ENCODE measurements at regions not wholly inside any gene's neighbourhood (a gene's known extent, or its start where the extent isn't known, plus 50 kb on each side); places are given as distances from the start of the nearest gene placed in this dataset.

DNA sequence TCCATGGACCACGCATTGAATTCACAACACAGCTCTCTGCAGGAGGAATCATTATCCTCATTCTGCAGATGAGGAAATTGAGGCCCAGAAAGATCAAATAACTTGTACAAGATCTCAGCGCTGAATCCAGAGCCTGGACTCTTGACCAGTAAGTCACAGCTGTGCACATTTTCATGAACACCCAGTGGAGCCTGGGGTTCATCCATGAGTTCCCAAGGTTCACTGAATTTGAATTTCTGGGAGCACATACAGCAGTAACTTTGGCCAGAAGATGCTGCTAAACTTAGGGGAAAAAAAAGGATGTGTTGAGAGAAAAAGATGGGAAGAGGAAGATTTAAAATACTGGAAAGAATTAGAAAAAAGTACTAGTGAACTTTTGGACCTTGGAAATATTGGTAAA, 218.7 kb upstream of the PPARGC1A start:
- DNase-seq (ENCODE audit: low spot score): no peak

DNA sequence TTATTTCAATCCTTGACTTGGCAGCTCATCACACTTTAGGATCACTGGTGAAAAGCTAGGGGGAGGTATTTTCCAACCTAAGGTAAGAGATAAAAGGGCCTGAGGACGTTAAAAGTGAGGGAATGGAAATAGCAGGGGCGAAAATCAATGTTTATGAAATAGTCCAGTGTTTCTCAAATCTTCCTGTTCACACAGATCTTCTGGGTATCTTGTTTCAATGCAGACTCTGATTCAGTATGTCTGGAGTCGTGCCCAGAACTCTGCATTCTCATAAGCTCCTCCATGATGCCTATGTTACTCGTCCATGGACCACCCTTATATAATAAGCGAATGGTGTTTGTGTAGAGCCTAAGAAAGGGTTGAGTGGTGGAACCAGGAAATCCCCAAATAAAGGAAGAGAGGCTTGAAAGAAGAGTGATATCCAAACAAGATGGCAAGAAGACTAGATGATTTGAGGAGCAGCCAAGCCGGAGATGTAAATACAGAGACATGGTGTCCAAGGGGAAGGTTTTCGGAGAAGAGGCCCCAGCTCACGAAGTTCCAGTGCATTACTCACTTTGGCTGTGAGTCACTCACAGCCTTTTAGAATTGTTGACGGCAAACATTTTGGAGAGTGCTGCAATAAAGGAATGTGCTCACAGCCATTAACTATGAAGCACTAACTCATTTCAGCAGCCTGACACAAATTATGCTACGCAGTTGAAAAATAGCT, 215.6 kb upstream of the PPARGC1A start:
- no peak for DNase-seq (ENCODE audit: low spot score)

DNA sequence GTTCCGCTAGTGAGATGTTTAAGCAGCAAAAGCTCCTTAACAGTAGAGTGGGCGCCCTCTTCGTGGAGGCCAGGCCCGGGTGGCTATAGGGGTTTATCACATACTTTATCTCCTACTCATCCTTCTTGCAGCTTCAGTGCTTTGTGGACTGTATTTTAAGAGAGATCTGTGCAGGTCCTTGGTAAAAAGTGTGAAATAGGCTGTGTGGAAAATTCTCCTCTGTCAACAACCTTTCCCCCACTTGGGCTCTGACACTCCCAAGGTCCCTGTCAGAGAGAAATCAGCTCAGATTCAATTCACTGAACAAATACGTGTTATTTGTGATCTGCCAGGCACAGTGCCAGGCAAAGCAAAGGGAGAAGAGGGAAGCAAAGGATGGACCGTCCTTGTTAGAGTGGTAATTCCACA, 214.3 kb upstream of the PPARGC1A start:
- DNase-seq (ENCODE audit: low spot score): no peak

DNA sequence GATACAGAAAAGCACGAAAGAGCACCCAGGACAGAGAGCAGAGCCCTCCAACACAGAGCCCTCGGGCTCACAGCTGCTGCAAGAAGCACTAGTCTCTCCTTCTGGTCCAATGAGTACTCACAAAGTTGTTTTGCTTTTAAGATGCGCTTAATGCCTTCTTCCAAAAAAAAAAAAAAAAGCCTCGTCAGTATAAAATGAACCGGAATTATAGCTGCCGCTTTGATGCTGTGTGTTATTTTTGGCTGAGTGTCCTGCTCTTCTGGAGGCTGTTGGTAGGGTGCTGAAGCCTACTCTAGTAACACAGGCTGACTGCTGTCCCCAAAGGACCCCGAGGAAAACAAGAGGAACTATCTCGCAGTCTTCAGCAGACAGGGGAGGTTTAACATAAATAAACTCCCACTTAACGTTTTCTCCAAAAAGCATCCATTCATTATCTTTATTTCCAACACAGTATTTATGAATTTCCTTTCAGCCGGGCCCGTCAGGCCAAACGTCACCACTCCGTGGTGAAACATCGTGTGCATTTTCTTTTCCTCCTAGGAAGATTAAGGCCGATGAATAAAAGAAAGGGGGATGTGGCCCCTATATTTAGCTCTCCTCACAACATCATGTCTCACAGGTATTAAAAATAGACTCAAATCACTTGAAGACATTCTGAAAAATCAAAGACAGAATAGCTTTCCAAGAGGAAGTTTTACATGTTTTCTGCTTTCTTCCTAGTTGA, 213.7 kb upstream of the PPARGC1A start:
- no peak for DNase-seq (ENCODE audit: low spot score)

DNA sequence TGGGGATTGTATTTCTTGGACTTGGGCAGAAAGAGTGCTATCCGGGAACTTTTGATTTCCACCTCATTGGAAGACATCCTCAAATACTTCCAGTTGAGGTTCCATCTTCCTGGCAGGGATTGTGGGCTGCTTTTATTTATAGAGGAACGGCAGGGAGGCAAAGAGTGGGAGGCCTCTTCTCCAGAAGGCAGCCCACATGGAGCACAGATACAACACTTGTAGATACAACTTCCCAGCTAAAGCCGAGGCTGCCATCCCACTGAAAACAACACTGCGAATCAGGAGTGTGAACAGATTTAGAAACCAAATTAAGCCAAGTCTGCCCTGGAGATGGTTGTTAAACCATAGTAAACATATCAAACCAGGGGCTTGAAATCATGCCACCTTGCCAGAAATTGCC, 212.8 kb upstream of the PPARGC1A start:
- no peak for DNase-seq (ENCODE audit: low spot score)

DNA sequence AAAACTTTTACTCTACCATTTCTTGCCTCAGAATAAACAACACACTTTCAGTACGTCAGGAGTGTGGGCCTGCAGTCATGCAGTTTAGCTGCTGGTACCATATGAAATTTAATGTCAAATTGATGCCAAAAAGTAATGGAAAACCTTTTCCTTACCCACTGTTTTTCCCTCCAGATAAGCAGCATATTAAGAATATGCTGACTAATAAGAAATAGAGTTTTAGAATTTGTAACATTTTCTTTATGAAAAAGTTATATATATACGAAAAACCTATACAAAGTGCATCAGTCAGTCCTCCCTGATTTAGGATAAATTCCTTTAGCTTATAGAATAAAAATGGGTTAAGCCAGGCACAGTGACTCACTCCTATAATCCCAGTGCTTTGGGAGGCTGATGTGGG, 206.8 kb upstream of the PPARGC1A start:
- no peak for DNase-seq (ENCODE audit: low spot score)

DNA sequence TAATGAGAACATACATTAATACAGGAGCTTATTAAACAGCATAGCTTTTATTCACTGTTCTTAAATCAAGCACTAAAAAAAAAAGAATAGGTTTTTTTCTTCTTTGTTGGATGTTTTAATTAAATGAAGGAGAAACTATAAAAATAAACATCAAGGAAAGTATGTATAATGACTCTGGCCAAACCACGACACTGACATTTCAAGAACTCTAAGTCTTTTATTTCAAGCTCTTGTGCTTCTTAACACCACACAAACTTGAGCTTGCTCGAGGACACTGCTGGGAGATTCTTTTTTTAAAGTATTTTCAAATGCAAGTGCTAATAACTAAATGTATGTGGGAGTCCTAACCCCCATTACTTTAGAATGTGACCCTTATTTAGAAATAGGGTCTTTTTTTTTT, 204.9 kb upstream of the PPARGC1A start:
- DNase-seq (ENCODE audit: low spot score): no peak

DNA sequence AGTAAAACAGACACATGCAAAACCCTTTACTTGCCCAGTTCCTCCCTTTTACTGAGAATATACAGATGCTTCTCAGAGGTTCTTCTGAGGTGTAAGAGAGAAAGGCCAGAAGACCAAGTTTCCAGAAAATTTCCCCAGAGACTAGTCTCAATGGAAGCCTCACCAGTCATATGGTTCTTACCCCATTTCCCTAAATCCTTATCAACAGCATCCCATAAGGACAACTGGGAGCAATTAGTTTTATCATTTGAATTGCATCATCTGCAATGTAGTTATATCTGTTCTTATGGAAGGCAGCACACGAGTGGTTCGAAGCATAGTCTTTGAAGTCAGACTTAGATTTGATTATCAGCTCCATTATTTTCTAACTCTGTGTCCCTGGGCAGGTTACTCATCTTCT, 203.6 kb upstream of the PPARGC1A start:
- DNase-seq (ENCODE audit: low spot score): no peak

DNA sequence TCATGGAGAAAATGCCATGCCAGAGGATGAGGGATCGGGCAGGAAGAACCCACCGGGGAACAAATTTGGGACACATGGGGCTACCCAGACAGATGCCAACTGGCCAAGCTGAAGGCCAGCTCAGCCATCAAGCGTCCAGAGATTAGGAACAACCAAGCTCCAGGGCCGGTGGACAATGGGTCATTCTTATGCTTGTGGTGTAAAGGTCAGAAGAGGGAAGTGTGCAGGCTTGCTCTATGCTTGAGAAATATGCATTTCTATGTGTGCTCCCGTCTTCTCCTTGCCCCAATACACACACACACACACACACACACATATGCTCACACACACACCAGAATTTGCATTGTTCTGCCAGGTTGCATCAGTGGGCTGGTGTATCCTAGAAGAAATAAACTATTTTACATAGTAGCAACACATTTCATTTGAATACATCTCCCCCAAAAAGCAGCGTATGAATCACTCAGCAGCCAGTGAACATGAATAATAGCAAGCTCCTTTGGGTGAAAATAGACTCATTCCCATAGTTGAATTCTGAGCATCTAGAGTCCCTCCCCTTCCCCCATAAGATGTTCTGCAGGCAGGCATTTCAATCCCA, 201.9 kb upstream of the PPARGC1A start:
- DNase-seq (ENCODE audit: low spot score): no peak

DNA sequence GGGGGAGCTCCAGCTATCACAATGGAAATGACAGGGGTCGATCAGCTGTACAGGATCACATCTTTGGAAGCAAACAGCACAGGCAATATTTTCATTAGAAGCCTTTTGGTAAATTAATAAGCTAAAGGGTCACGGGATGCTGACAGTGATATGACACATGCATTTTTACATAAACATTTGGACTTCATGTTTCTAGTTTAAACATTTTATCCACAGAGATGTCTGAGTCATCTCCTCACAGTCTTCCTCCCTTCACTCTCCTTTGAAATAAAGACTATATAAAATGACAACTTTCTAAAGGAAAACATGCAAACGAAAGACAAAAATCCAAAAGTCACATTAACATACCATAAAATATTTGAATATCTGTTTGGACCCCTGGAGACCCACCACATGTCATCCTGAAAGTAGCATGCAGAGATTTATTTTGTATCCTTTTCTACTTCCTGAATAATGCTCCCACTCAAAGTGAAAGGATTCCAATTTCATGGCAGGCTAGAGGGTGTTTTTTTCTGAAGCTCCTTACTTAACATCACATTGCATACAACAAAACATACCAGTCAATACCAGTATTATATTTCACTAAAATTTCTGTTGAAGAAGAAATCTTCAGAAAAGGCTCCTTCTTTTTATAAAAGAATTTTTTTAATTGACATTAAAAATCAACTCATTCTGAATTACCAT, 200.1 kb upstream of the PPARGC1A start:
- no peak for DNase-seq (ENCODE audit: low spot score)

DNA sequence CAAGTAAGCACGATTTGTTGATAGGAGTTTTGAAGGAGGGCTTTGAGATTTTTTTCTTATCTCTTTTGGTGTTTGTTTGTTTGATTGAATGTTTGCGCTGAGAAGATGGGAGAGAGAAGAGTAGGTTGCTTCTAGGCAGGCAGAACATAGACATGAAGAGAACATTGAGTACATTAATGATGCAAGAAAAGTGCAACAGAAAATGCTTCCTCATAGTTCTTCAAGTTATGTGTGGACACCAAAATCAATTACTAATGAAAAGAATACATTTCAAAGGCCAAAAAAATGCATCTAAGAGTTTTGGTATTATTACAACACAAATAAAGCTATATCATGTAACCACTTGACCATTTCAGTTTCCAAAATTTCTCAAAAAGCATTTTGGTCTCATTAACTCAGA, 191.0 kb upstream of the PPARGC1A start:
- DNase-seq (ENCODE audit: low spot score): no peak

DNA sequence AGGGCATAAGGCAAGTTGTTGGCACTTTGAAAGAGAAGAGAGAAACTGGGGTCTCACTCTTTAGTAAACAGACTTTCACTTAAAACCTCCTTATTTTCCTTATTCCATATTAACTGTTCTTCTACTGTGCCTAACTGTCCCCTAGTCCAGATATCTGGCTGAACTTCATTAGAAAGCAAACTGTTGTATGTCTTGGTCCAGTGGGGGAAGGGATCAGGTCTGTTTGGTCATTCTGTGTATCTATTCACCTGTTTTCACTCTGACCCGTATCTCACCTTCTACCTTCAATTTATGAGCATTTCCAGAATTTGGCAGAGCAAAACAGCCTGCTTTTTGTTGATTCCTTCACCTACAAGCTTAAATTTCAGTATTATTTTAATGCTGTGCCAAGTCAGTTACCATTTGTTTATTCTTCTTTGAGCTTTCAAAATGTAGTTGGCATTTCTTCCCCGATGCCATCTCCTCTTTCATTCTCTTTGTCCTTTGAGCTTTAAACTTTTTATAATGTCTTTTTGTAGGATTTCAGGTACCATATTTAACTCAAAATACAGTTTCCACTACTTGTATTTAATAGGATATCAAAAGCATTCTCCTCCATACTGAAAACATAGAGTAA, 188.6 kb upstream of the PPARGC1A start:
- no peak for DNase-seq (ENCODE audit: low spot score)

DNA sequence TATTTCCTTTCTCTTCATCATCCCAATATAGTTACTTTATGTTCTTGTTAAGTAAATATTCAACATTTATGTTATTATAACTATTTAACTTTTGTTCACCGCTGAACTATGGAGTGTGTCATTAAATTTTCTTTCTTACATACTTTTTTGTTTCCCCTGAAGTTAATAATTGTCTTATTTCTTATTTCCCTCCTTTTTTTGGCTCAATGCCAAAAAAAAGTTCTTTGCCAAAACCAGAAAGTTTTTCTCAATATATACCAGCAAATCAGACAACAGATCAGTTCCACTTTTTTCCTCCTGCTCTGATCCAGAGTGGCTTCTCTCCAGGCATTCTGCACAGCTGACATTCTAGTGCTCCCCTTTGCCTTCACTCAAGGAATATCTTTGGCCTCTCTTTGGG, 187.0 kb upstream of the PPARGC1A start:
- no peak for DNase-seq (ENCODE audit: low spot score)

DNA sequence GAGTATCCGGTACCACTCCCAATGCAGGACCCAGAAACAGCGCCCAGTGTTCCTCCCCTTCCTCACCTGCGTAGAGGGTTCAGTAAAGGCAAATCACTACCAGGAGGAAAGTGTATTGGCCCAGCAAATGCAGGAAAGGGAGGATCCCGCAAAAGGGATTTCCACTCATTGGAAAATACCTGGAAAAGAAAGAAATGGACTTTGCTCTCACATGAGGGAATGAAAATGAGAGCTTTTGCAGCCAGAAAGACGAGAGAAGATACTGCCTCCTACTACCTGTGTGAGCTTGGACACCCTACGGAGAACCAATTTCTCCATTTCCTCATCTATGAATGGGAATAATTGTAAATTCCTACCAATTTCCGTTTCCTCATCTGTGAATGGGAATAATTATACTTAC, 184.1 kb upstream of the PPARGC1A start:
- no peak for DNase-seq (ENCODE audit: low spot score)

DNA sequence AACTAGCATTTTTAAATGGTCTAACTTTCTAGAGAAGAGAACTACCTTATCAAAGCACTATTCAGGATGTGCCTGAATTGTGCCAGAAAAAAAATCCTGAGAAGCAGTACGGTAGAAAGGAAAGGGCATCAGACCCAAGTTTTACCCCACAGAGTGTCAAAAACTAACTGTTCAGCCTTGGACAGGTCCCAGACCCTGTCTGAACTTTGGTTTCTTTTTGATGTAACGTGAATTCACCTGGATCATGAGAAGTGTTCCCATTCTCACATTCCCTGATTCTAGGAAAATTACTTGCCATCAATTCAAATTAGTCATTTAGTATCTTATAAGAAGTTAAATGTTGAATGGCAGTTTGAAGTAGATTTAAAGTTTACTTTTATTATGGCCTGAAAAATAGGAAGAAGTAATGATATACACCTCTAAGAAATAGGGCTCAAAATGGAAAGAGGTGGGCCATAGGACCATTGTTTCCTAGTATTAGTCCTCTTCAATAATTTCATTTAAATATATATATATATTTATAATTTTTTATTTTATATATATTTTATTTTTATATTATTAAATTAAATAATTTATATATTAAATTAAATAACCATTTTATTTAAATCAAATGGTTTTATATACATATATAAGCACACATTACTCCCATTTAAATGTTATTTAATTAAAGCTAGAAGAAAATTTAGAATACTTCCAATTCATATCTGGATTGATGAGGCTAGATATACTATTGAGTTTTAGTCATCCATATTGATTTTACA, 181.9 kb upstream of the PPARGC1A start:
- DNase-seq (ENCODE audit: low spot score): no peak

DNA sequence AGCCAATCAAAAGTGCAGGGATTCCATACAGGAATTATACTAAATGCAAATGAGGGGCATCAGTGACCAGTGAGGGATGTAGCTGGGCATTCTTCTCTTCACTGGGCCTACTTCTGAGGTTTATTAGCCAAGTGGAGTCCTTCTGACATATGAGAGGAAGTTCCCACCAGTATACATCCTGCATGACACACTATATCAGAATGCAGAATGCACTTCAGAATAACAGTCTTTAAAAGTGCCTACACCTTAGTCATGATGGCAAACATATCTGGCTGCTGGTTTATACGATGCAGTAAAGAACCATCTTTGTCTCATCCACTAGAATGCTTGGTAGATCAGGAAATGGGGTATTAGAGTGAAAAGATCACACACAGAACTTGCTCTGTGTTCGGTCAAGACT, 180.3 kb upstream of the PPARGC1A start:
- no peak for DNase-seq (ENCODE audit: low spot score)

DNA sequence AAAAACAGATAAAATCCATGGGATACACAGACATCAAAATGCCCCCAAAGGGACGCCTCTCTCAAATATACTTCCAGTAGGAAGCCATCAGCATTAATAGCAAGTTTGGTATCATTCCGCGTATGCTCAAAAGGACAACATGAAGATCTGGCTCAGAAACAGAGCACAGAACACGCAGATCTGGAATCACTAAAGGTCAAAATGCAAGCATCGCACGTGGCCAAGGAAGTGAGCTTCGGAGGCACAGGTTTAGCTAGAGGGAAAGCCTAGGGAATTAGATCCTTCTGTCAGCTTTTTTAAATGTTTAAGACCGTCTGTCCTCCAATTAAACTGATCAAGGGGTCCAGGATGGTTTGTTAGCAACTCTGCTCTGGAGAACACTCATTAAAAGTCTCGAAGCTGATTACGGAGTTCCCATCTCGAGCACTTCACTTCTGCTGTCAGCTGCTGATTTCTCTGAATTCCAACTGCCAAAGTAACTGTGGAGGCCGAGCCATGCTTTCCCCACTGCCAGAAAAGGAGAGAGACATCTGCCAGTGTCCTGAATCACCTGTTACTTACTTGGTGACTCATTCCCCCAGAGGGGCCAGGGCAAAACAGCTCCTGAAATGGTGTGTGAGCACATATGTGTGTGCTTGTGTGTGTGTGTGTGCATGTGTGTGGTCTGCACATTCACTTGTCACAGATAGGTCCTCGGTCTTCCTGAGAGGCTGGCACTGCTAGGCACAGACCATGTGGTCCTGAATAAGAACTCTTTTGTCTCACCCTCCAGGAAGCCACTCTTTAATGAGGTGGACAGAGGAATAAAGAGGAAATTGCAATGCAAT, 177.7 kb upstream of the PPARGC1A start:
- DNase-seq (ENCODE audit: low spot score): peak; percentile 88

DNA sequence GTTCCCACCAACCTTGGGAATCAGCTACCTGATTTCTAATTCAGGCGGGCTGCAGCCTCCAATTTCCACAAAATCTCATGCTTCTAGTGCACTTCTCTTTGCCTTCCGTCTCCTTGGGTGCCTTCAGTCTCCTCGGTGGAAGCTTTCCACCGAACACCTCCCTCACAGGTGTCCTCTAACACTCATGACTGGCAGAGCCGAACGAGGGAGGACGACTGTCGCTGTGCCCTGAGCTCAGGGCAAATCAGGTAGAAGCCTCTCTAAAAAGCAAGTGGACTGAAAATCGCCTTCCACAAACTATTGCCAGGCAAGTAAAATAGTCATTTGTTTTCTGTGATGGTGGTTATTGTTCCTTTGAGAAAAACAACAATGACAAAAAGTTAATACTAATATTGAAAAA, 176.1 kb upstream of the PPARGC1A start:
- DNase-seq (ENCODE audit: low spot score): no peak

DNA sequence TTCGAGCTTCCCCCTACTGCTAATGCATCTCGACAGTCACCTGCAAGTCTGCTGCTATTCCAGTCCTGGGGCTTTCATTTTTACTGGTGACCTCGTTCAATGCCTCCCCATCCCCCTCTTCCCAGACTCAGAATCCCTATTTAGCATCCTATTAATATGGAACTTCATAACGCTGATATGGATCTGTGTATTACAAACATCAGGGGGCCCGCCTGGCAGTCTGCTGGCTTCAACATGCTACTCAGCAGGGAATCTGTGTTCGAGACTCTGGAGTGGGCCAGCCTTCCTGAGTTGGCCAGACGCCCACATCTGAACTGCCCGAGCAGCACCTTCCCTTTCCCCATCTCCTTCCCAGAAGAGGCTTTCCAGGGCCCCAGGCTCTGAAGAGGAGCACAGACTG, 173.9 kb upstream of the PPARGC1A start:
- peak; percentile 48 for DNase-seq (ENCODE audit: low spot score)

DNA sequence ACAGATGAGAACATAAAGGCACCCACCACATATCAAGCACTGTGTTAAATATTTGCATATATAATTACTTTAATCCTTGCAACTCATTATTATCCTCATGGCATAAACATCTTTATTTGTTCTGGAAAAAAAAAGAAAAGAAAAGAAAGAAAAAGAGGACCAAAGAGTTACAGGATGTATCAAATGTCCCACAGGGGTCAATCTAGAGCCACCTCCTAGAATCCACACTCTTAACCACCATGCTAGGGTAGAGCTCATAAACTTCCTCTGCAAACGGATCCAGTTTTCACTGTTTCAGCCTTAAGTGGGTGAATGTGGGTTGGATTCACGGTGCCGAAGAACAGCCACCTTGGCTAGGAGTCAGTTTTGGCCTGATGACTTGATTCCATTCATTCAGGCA, 171.1 kb upstream of the PPARGC1A start:
- DNase-seq (ENCODE audit: low spot score): no peak

DNA sequence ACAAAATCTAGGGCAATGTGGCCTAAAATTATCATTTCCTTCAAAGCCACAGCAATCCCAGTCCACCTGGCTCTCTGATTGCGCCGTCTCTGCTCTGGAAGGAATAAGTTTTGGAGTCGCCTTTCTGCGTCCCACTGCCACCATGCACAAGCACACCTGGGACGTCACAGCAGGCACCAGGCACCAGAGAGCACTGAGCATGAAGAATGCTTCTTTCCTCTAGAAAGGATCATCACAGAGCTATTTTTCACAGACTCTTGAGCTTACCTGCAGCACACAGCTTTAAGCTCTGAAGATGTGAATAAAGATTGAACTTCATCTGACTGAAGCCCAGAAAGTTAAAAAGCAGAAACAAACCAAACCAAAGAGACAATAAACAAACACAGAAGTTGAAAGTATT, 170.0 kb upstream of the PPARGC1A start:
- no peak for DNase-seq (ENCODE audit: low spot score)

Measured in cerebellar cortex (tissue), 1 donor.